ENCODE measurements at regions not wholly inside any gene's neighbourhood (a gene's known extent, or its start where the extent isn't known, plus 50 kb on each side); places are given as distances from the start of the nearest gene placed in this dataset.

GRCh38 chr6:170211404-170212025, 79.4 kb downstream of the DLL1 start:
- DNase-seq (ENCODE audit: low read depth, low spot score) = no peak
- no peaks in the 10 kb centered on the region for H3K27me3 ChIP-seq (ENCODE audit: control insufficient read depth, insufficient read depth, low read length)
- H3K27ac ChIP-seq (ENCODE audit: low read depth, low read length) = no peak overlapping the region
- POLR2A ChIA-PET = no interaction called here
- CTCF ChIA-PET = no interaction called here
- peaks cover 73% of the 10 kb centered on the region for H3K9me3 ChIP-seq (ENCODE audit: control insufficient read depth, insufficient read depth, low read length)
- H3K4me3 ChIP-seq (ENCODE audit: low read depth, low read length) = no peak overlapping the region
- no peak for TF ChIP-seq CTCF (IDR thresholded peaks at IDR 0.05; ENCODE audit: low read depth, low read length)

- CTCF ChIA-PET = no interaction called here
- POLR2A ChIA-PET = no interaction called here
- Histone ChIP-seq H3K27me3 (ENCODE audit: control insufficient read depth, insufficient read depth, low read length) (no peaks in the 10 kb centered on the region), H3K9me3 (ENCODE audit: control insufficient read depth, insufficient read depth, low read length) (peaks cover 78% of the 10 kb centered on the region), H3K27ac (ENCODE audit: low read depth, low read length) (no peak overlapping the region), H3K4me3 (ENCODE audit: low read depth, low read length) (no peak overlapping the region)
- TF ChIP-seq CTCF (IDR thresholded peaks at IDR 0.05; ENCODE audit: low read depth, low read length) = no peak
- no peak for DNase-seq (ENCODE audit: low read depth, low spot score)
These were observed 80.1 kb downstream of the DLL1 start for GRCh38 chr6:170210651-170211403.

GRCh38 chr6:170210026-170210390, 80.9 kb downstream of the DLL1 start:
- ChIA-PET POLR2A (no interaction called here), CTCF (no interaction called here)
- H3K27ac ChIP-seq (ENCODE audit: low read depth, low read length) = no peak overlapping the region
- no peaks in the 10 kb centered on the region for H3K27me3 ChIP-seq (ENCODE audit: control insufficient read depth, insufficient read depth, low read length)
- TF ChIP-seq CTCF (IDR thresholded peaks at IDR 0.05; ENCODE audit: low read depth, low read length) = no peak
- no peak for DNase-seq (ENCODE audit: low read depth, low spot score)
- H3K9me3 ChIP-seq (ENCODE audit: control insufficient read depth, insufficient read depth, low read length) = peaks cover 82% of the 10 kb centered on the region
- no peak overlapping the region for H3K4me3 ChIP-seq (ENCODE audit: low read depth, low read length)

GRCh38 chr6:170209354-170210025, 81.4 kb downstream of the DLL1 start:
- H3K9me3 ChIP-seq (ENCODE audit: control insufficient read depth, insufficient read depth, low read length) = peaks cover 85% of the 10 kb centered on the region
- H3K27me3 ChIP-seq (ENCODE audit: control insufficient read depth, insufficient read depth, low read length) = no peaks in the 10 kb centered on the region
- ChIA-PET POLR2A (no interaction called here), CTCF (no interaction called here)
- H3K27ac ChIP-seq (ENCODE audit: low read depth, low read length) = no peak overlapping the region
- DNase-seq (ENCODE audit: low read depth, low spot score) = no peak
- no peak for TF ChIP-seq CTCF (IDR thresholded peaks at IDR 0.05; ENCODE audit: low read depth, low read length)
- H3K4me3 ChIP-seq (ENCODE audit: low read depth, low read length) = no peak overlapping the region
